ENCODE measurements at regions not wholly inside any gene's neighbourhood (a gene's known extent, or its start where the extent isn't known, plus 50 kb on each side); places are given as distances from the start of the nearest gene placed in this dataset.

DNA sequence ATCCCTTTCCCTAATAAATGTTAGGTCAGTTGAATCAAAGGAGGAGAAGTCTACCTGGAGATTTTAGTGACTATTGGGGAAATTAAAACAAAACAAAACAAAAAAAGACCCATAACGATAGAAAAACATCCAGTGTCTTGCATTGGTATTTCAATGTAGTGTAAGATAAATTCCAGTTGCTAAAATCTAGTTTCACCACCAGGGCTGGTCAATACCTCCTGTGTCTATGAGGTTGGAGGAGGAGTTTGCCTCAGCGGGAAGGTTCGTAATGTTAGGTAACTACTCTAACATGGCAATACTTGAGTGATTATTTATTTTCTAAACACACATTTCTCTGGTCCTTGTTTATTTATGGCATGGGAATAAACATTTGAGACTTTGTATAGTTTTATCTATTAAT, 483.2 kb downstream of the FGF9 start:
- H3K79me2 ChIP-seq (ENCODE audit: insufficient read depth, low read length), result no peaks in the 10 kb centered on the region
- no peak overlapping the region for H3K4me2 ChIP-seq (ENCODE audit: low read depth, low read length, poor library complexity, severe bottlenecking)
- no peak overlapping the region for H3K4me3 ChIP-seq (ENCODE audit: low read length, poor library complexity, severe bottlenecking)
- H3F3A ChIP-seq (ENCODE audit: low read depth), result no peaks in the 10 kb centered on the region
- H2AFZ ChIP-seq (ENCODE audit: low read length), result no peak overlapping the region
- no peak overlapping the region for H3K9ac ChIP-seq (ENCODE audit: low read depth, low read length, poor library complexity, severe bottlenecking)
- no peaks in the 10 kb centered on the region for H3K27me3 ChIP-seq (ENCODE audit: insufficient read depth, low read length, poor library complexity, severe bottlenecking)
- no peaks in the 10 kb centered on the region for H3K4me1 ChIP-seq (ENCODE audit: insufficient read depth, low read length, poor library complexity, severe bottlenecking)
- TF ChIP-seq EZH2phosphoT487 (IDR thresholded peaks at IDR 0.05; ENCODE audit: borderline replicate concordance), result no peak
- TF ChIP-seq, protein P1, sequence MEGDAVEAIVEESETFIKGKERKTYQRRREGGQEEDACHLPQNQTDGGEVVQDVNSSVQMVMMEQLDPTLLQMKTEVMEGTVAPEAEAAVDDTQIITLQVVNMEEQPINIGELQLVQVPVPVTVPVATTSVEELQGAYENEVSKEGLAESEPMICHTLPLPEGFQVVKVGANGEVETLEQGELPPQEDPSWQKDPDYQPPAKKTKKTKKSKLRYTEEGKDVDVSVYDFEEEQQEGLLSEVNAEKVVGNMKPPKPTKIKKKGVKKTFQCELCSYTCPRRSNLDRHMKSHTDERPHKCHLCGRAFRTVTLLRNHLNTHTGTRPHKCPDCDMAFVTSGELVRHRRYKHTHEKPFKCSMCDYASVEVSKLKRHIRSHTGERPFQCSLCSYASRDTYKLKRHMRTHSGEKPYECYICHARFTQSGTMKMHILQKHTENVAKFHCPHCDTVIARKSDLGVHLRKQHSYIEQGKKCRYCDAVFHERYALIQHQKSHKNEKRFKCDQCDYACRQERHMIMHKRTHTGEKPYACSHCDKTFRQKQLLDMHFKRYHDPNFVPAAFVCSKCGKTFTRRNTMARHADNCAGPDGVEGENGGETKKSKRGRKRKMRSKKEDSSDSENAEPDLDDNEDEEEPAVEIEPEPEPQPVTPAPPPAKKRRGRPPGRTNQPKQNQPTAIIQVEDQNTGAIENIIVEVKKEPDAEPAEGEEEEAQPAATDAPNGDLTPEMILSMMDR (conservative IDR thresholded peaks at IDR 0.05; ENCODE audit: low read length), result no peak
- no peaks in the 10 kb centered on the region for H3K9me3 ChIP-seq (ENCODE audit: insufficient read depth, low read depth, low read length)
- no peaks in the 10 kb centered on the region for H3K36me3 ChIP-seq (ENCODE audit: insufficient read depth, low read length)
- H4K20me1 ChIP-seq (ENCODE audit: insufficient read depth, low read length, poor library complexity, severe bottlenecking), result no peaks in the 10 kb centered on the region
- H3K9me2 ChIP-seq (replicated peaks; ENCODE audit: low read depth, low read length), result no peaks in the 10 kb centered on the region

GRCh38 chr13:22161871-22162270, 491.0 kb downstream of the FGF9 start:
- no peaks in the 10 kb centered on the region for H3K79me2 ChIP-seq (ENCODE audit: insufficient read depth, low read length)
- H3K4me1 ChIP-seq (ENCODE audit: insufficient read depth, low read length, poor library complexity, severe bottlenecking), result no peaks in the 10 kb centered on the region
- H3K9me3 ChIP-seq (ENCODE audit: insufficient read depth, low read depth, low read length), result no peaks in the 10 kb centered on the region
- no peak overlapping the region for H2AFZ ChIP-seq (ENCODE audit: low read length)
- no peak overlapping the region for H3K4me2 ChIP-seq (ENCODE audit: low read depth, low read length, poor library complexity, severe bottlenecking)
- H3K9ac ChIP-seq (ENCODE audit: low read depth, low read length, poor library complexity, severe bottlenecking), result no peak overlapping the region
- no peaks in the 10 kb centered on the region for H3K9me2 ChIP-seq (replicated peaks; ENCODE audit: low read depth, low read length)
- H3K4me3 ChIP-seq (ENCODE audit: low read length, poor library complexity, severe bottlenecking), result no peak overlapping the region
- H4K20me1 ChIP-seq (ENCODE audit: insufficient read depth, low read length, poor library complexity, severe bottlenecking), result no peaks in the 10 kb centered on the region
- no peaks in the 10 kb centered on the region for H3K27me3 ChIP-seq (ENCODE audit: insufficient read depth, low read length, poor library complexity, severe bottlenecking)
- no peaks in the 10 kb centered on the region for H3K36me3 ChIP-seq (ENCODE audit: insufficient read depth, low read length)
- no peaks in the 10 kb centered on the region for H3F3A ChIP-seq (ENCODE audit: low read depth)
- TF ChIP-seq EZH2phosphoT487 (IDR thresholded peaks at IDR 0.05; ENCODE audit: borderline replicate concordance), result no peak
- TF ChIP-seq, protein P1 (conservative IDR thresholded peaks at IDR 0.05; ENCODE audit: low read length), result no peak

DNA sequence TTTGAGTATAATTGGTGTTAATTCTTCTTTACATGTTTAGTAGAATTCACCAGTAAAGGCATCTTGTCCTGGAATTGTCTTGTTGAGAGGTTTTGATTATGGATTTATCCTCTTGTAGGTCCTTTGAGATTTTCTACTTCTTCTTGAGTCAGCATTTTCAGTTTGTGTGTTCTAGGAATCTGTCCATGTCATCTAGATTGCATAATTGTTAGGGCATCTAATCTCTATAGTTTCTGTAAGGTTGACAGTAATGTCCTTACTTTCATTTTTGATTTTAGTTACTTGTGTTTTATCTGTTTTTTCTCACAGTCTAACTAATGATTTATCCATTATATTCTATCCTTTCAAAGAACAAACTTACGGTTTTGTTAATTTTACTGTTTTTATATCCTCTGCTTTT, 492.0 kb downstream of the FGF9 start:
- no peak for TF ChIP-seq EZH2phosphoT487 (IDR thresholded peaks at IDR 0.05; ENCODE audit: borderline replicate concordance)
- TF ChIP-seq, protein P1 (conservative IDR thresholded peaks at IDR 0.05; ENCODE audit: low read length), result no peak
- Histone ChIP-seq H3F3A (ENCODE audit: low read depth) (no peaks in the 10 kb centered on the region), H2AFZ (ENCODE audit: low read length) (no peak overlapping the region), H3K4me3 (ENCODE audit: low read length, poor library complexity, severe bottlenecking) (no peak overlapping the region), H3K36me3 (ENCODE audit: insufficient read depth, low read length) (no peaks in the 10 kb centered on the region), H4K20me1 (ENCODE audit: insufficient read depth, low read length, poor library complexity, severe bottlenecking) (no peaks in the 10 kb centered on the region), H3K9ac (ENCODE audit: low read depth, low read length, poor library complexity, severe bottlenecking) (no peak overlapping the region), H3K4me1 (ENCODE audit: insufficient read depth, low read length, poor library complexity, severe bottlenecking) (no peaks in the 10 kb centered on the region), H3K9me2 (replicated peaks; ENCODE audit: low read depth, low read length) (no peaks in the 10 kb centered on the region), H3K27me3 (ENCODE audit: insufficient read depth, low read length, poor library complexity, severe bottlenecking) (no peaks in the 10 kb centered on the region), H3K4me2 (ENCODE audit: low read depth, low read length, poor library complexity, severe bottlenecking) (peak overlapping the region; percentile 31), H3K79me2 (ENCODE audit: insufficient read depth, low read length) (no peaks in the 10 kb centered on the region), H3K9me3 (ENCODE audit: insufficient read depth, low read depth, low read length) (no peaks in the 10 kb centered on the region)
